ENCODE measurements at regions not wholly inside any gene's neighbourhood (a gene's known extent, or its start where the extent isn't known, plus 50 kb on each side); places are given as distances from the start of the nearest gene placed in this dataset.

DNA sequence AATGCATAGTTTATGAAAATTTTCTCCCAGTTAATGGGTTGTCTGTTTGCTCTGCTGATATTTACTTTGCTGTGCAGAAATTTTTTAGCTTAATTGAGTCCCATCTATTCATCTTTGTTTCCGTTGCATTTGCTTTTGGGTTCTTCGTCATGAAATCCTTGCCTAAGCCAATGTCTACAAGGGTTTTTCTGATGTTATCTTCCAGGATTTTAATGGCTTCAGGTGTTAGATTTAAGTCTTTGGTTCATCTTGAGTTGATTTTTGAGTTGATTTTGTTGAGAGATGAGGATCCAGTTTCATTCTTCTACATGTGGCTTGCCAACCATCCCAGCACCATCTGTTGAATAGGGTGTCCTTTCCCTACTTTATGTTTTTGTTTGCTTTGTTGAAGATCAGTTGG, 85.2 kb downstream of the DRAM2 start:
- TF ChIP-seq POLR2AphosphoS5 (IDR thresholded peaks at IDR 0.05; ENCODE audit: low read depth, low read length) (no peak), TAF1 (IDR thresholded peaks at IDR 0.05; ENCODE audit: low read depth, low read length) (no peak), POLR2A (IDR thresholded peaks at IDR 0.05; ENCODE audit: low read depth, low read length) (no peak)
